Mesenchymal stem cell (in vitro differentiated cells and primary cell): ENCODE measurements at regions not wholly inside any gene's neighbourhood (a gene's known extent, or its start where the extent isn't known, plus 50 kb on each side); places are given as distances from the start of the nearest gene placed in this dataset.

Source experiments
- DNase-seq: peaks from one replicate; pipeline ENCODE4 v3.0.0-alpha.2; 2013
- H2AFZ ChIP-seq: one replicate; pipeline ENCODE4 v1.6.1; 2013; ENCODE audit warnings: low read depth, mild to moderate bottlenecking, control low read depth, inconsistent platforms, low read length, moderate library complexity
- H2AK5ac ChIP-seq: 2 replicates; pipeline ENCODE4 v1.6.1; 2013; ENCODE audit warnings: low read length, moderate library complexity, mild to moderate bottlenecking, inconsistent platforms; ENCODE audit not compliant: severe bottlenecking
- H2BK120ac ChIP-seq: one replicate; pipeline ENCODE4 v1.6.1; 2013; ENCODE audit warnings: low read depth, mild to moderate bottlenecking, inconsistent platforms, low read length, moderate library complexity
- H2BK12ac ChIP-seq, 2 experiments: one replicate each; pipeline ENCODE4 v1.6.1; 2013; ENCODE audit warnings: inconsistent platforms in 2 of 2, low read length in 2 of 2, mild to moderate bottlenecking in 2 of 2, moderate library complexity in 2 of 2, control low read depth in 1 of 2
- H2BK15ac ChIP-seq: one replicate; pipeline ENCODE4 v1.6.1; 2013; ENCODE audit warnings: mild to moderate bottlenecking, low read depth, inconsistent platforms; ENCODE audit not compliant: poor library complexity, severe bottlenecking
- H2BK5ac ChIP-seq: 2 replicates; pipeline ENCODE4 v1.6.1; 2013; ENCODE audit warnings: low read depth, mild to moderate bottlenecking, low read length, control low read depth, inconsistent platforms; ENCODE audit not compliant: poor library complexity, severe bottlenecking
- H3K14ac ChIP-seq, 2 experiments: one replicate each; pipeline ENCODE4 v1.6.1; 2013; ENCODE audit warnings: inconsistent platforms in 2 of 2, low read length in 2 of 2, control low read depth in 1 of 2, mild to moderate bottlenecking in 1 of 2, moderate library complexity in 1 of 2
- H3K18ac ChIP-seq, 2 experiments: one replicate each; pipeline ENCODE4 v1.6.1; 2013; ENCODE audit warnings: inconsistent platforms in 2 of 2, low read length in 2 of 2, control low read depth in 1 of 2, low read depth in 1 of 2, mild to moderate bottlenecking in 1 of 2
- H3K23ac ChIP-seq, 2 experiments: one replicate each; pipeline ENCODE4 v1.6.1; 2013; ENCODE audit warnings: inconsistent platforms in 2 of 2, low read length in 2 of 2, mild to moderate bottlenecking in 2 of 2, moderate library complexity in 2 of 2, control low read depth in 1 of 2
- H3K27ac ChIP-seq: 2 replicates; pipeline ENCODE4 v1.5.1; 2013; ENCODE audit warnings: mild to moderate bottlenecking, moderate library complexity, low read length, control low read depth, inconsistent platforms; ENCODE audit not compliant: poor library complexity, severe bottlenecking
- H3K27me3 ChIP-seq, 2 experiments: 2 replicates each; pipeline versions ENCODE4 v1.6.1 to v1.7.0; 2013; ENCODE audit warnings: low read length in 2 of 2, mild to moderate bottlenecking in 2 of 2, moderate library complexity in 2 of 2, control low read depth in 1 of 2, inconsistent platforms in 1 of 2; ENCODE audit not compliant: control insufficient read depth in 1 of 2, insufficient read depth in 1 of 2
- H3K36me3 ChIP-seq, 2 experiments: 2 replicates each; pipeline versions ENCODE4 v1.6.1 to v1.7.0; 2013; ENCODE audit warnings: low read length in 2 of 2, control low read depth in 1 of 2, inconsistent platforms in 1 of 2, low read depth in 1 of 2, mild to moderate bottlenecking in 1 of 2; ENCODE audit not compliant: insufficient read depth in 2 of 2, control insufficient read depth in 1 of 2
- H3K4ac ChIP-seq, 2 experiments: one replicate each; pipeline ENCODE4 v1.6.1; 2013; ENCODE audit warnings: inconsistent platforms in 2 of 2, low read length in 2 of 2, mild to moderate bottlenecking in 2 of 2, moderate library complexity in 2 of 2, control low read depth in 1 of 2, low read depth in 1 of 2
- H3K4me1 ChIP-seq: 2 replicates; pipeline ENCODE4 v1.6.1; 2013; ENCODE audit warnings: low read depth, low read length, control low read depth; ENCODE audit not compliant: control insufficient read depth, insufficient read depth
- H3K4me2 ChIP-seq: 2 replicates; pipeline ENCODE4 v1.6.1; 2013; ENCODE audit warnings: low read length, mild to moderate bottlenecking, inconsistent platforms; ENCODE audit not compliant: poor library complexity, severe bottlenecking
- H3K4me3 ChIP-seq, 2 experiments: 2 replicates each; pipeline versions ENCODE4 v1.5.1 to v1.7.0; 2013; ENCODE audit warnings: low read length in 2 of 2, mild to moderate bottlenecking in 2 of 2, control low read depth in 1 of 2, low read depth in 1 of 2; ENCODE audit not compliant: insufficient read depth in 1 of 2
- H3K79me1 ChIP-seq: replicated peaks from 2 replicates; pipeline ENCODE4 v1.6.1; 2013; ENCODE audit warnings: mild to moderate bottlenecking, control low read depth, low read length, inconsistent platforms; ENCODE audit not compliant: poor library complexity, severe bottlenecking
- H3K9ac ChIP-seq: 2 replicates; pipeline ENCODE4 v1.7.0; 2013; ENCODE audit warnings: mild to moderate bottlenecking, low read length, moderate library complexity
- H3K9me3 ChIP-seq: 2 replicates; pipeline ENCODE4 v1.7.0; 2013; ENCODE audit warnings: mild to moderate bottlenecking, low read length; ENCODE audit not compliant: control insufficient read depth
- H4K8ac ChIP-seq: one replicate; pipeline ENCODE4 v1.6.1; 2013; ENCODE audit warnings: inconsistent platforms, mild to moderate bottlenecking, low read length, moderate library complexity
- H4K91ac ChIP-seq: one replicate; pipeline ENCODE4 v1.6.1; 2013; ENCODE audit warnings: mild to moderate bottlenecking, low read length, inconsistent platforms
- WGBS: methylation state at CpG from one replicate; pipeline ENCODE4 v1.1.7; 2013; ENCODE audit warnings: mixed read lengths; 5-methylcytosine and 5-hydroxymethylcytosine counted together

- H3K4me3 ChIP-seq: no peak overlapping the region
- no peak overlapping the region for H3K4me2 ChIP-seq
- H2BK5ac ChIP-seq: peak overlapping the region; percentile 45
- no peak overlapping the region for H2AFZ ChIP-seq
- H2BK12ac ChIP-seq: peak overlapping the region in 1 of 2 experiments; percentile 82
- H3K14ac ChIP-seq: peak overlapping the region in 1 of 2 experiments; percentile 93
- no peaks in the 10 kb centered on the region for H3K9me3 ChIP-seq
- peak overlapping the region; percentile 60 to 75 for H3K4ac ChIP-seq
- H2BK15ac ChIP-seq: no peak overlapping the region
- H3K36me3 ChIP-seq: peaks cover 39 to 78% of the 10 kb centered on the region in 2 experiments
- H3K79me1 ChIP-seq: no peaks in the 10 kb centered on the region
- H4K91ac ChIP-seq: peak overlapping the region; percentile 66
- H3K23ac ChIP-seq: peak overlapping the region in 1 of 2 experiments; percentile 27
- DNase-seq: no peak
- peak overlapping the region; percentile 54 for H4K8ac ChIP-seq
- peak overlapping the region; percentile 56 for H2BK120ac ChIP-seq
- peak overlapping the region; percentile 97 for H2AK5ac ChIP-seq
- H3K4me1 ChIP-seq: peaks cover 70% of the 10 kb centered on the region
- H3K9ac ChIP-seq: no peak overlapping the region
- H3K27ac ChIP-seq: peak overlapping the region; percentile 94
- no peaks in the 10 kb centered on the region for H3K27me3 ChIP-seq
- H3K18ac ChIP-seq: peak overlapping the region; percentile 49 to 84
- 72% methylated on average over 18 of the region's 20 CpGs for WGBS
These were observed 89.5 kb downstream of the RFLNA start for GRCh38 chr12:124384299-124384894.

GRCh38 chr12:124383028-124383427 is 88.1 kb downstream of the RFLNA start:
- Histone ChIP-seq H3K18ac (peak overlapping the region in 1 of 2 experiments; percentile 42), H3K14ac (no peak overlapping the region), H3K9ac (no peak overlapping the region), H2BK12ac (peak overlapping the region in 1 of 2 experiments; percentile 8), H3K23ac (no peak overlapping the region), H3K79me1 (peaks cover 2% of the 10 kb centered on the region), H2BK120ac (no peak overlapping the region), H4K8ac (peak overlapping the region; percentile 12), H2BK15ac (no peak overlapping the region), H3K27ac (no peak overlapping the region), H3K27me3 (no peaks in the 10 kb centered on the region), H3K36me3 (peaks cover 52 to 81% of the 10 kb centered on the region in 2 experiments), H3K4me1 (peaks cover 80% of the 10 kb centered on the region), H3K4ac (no peak overlapping the region), H2AK5ac (peak overlapping the region; percentile 16), H2BK5ac (no peak overlapping the region), H3K4me3 (no peak overlapping the region), H3K4me2 (no peak overlapping the region), H4K91ac (no peak overlapping the region), H2AFZ (no peak overlapping the region), H3K9me3 (no peaks in the 10 kb centered on the region)
- no peak for DNase-seq
- WGBS: 98% methylated on average over 10 of the region's 10 CpGs

DNA sequence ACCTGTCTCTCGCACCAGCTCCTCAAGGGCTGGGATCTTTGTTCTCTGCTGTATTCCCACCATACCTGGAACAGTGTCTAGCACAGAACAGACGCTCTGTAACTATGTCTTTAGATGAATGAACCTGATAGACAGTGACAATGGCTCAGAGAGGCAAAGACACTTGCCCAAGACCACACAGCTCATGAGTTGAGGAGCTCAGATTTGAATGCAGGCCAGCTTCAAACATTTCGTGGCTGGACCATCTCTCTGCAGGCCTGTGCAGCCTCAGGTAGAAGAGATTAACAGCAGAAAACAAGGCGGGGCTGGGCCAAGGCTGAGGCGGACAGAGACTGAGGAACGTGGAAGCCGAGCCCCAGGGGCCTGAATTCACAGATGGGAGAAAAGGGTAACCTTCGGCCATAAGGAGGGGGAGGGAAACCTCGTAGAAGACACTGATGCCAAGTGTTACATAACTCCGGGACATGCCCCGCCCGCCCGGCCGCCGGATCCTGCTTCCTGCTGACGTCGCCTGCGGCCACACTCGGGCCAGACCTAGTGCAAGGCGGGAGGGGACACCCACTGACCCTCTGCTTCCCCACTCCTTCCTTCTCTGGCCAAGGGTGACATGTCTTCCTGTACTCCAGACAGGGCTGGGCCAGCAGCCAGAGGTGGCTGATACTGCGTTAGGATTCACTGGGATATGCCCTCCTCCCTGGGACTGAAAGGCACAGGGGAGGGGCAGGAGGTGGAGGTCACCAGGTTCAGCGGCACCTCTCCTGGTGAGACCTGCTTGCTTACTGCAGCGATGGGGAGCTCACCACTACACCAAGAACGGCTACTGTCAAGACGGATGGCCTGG is 86.8 kb downstream of the RFLNA start:
- H3K79me1 ChIP-seq: peaks cover 2% of the 10 kb centered on the region
- H3K18ac ChIP-seq: peak overlapping the region; percentile 59 to 62
- H2AFZ ChIP-seq: no peak overlapping the region
- peak overlapping the region; percentile 71 for H4K91ac ChIP-seq
- no peak overlapping the region for H3K4me3 ChIP-seq
- no peak overlapping the region for H2BK15ac ChIP-seq
- no peaks in the 10 kb centered on the region for H3K27me3 ChIP-seq
- no peak overlapping the region for H3K23ac ChIP-seq
- H3K9ac ChIP-seq: peak overlapping the region; percentile 40
- H3K4me2 ChIP-seq: no peak overlapping the region
- H3K27ac ChIP-seq: peak overlapping the region; percentile 78
- peak overlapping the region; percentile 70 for H2AK5ac ChIP-seq
- peak overlapping the region; percentile 10 to 35 for H3K4ac ChIP-seq
- H3K4me1 ChIP-seq: peaks cover 85% of the 10 kb centered on the region
- no peak overlapping the region for H2BK120ac ChIP-seq
- DNase-seq: peak; percentile 72
- H3K14ac ChIP-seq: peak overlapping the region in 1 of 2 experiments; percentile 50
- H2BK5ac ChIP-seq: no peak overlapping the region
- peaks cover 65 to 89% of the 10 kb centered on the region in 2 experiments for H3K36me3 ChIP-seq
- H3K9me3 ChIP-seq: no peaks in the 10 kb centered on the region
- H4K8ac ChIP-seq: no peak overlapping the region
- H2BK12ac ChIP-seq: peak overlapping the region in 1 of 2 experiments; percentile 17
- WGBS: 68% methylated on average over 24 of the region's 25 CpGs
